Mucosa of gallbladder (tissue), 1 donor: ENCODE measurements at regions not wholly inside any gene's neighbourhood (a gene's known extent, or its start where the extent isn't known, plus 50 kb on each side); places are given as distances from the start of the nearest gene placed in this dataset.

Source experiments
- DNase-seq: peaks from one replicate; pipeline ENCODE4 v3.0.0-alpha.2; 2020; ENCODE audit warnings: low spot score
- donor health status: DM: no; HTN: no; CAD: no.

DNA sequence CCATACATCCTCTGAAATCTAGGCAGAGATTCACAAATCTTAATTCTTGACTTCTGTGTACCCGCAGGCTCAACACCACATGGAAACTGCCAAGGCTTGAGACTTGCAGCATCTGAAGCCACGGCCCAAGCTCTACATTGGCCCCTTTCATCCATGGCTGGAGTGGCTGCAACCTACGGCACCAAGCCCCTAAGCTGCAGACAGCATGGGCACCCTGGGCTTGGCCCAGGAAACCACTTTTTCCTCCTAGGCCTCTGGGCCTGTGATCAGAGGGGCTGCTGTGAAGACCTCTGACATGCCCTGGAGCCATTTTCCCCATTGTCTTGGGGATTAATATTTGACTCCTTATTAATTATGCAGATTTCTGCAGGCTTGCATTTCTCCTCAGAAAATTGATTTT is 457.9 kb downstream of the GRIA2 start:
- no peak for DNase-seq

DNA sequence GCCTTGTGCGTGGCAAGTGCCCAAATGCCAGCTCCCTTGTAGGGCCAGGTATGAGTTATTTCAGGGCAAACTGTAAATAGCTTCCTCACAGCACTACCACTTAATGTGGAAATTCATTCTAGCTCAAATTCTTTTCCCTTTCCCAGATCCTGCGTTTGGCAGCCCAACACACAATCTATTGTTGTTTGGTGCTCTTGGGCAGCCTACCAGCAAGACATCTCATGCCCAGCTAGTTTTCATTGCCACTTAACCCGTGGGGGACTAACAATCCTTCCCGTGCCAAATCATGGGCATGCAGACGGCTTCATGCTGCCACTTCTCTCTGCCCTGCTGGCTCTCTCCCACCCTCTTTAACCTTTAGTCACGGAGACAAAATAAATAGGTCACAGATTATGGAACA is 454.2 kb downstream of the GRIA2 start:
- no peak for DNase-seq

DNA sequence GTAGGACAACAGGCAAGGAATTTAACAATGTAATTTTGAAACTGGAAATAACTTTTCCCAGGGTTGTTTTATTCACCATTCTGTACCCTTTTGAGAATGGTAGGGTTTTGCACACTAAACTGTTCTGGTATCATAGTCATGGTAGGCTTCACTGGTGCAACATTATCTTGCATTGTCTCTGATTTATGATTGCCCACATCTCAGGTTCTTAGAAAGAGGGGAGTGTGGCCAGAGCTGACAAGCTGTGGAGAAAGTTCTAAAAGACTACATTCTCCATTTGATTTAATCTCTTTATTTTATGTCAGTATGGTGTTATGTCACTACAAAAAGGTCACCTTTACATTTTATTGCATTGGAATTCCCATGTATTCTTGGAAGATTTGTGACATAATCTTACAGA is 447.3 kb downstream of the GRIA2 start:
- DNase-seq, result no peak

DNA sequence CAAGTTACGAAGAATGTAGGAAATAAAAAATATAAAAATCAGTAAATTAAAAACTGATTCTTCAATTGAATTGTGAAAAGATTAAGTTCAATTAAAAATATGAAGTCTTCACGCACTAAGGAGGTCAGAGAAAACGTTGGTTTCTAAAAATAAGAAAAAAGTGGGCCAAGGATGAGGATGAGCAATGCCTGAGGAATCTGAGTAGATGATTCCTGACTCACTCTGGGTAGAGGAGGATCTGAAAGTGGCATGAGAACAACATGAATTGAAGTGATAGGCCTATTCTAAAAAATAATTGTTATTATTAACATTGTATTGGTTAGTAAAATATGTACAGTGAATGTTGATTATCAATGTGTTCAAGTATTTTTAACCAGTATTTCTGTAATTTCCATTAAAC is 444.2 kb downstream of the GRIA2 start:
- no peak for DNase-seq

DNA sequence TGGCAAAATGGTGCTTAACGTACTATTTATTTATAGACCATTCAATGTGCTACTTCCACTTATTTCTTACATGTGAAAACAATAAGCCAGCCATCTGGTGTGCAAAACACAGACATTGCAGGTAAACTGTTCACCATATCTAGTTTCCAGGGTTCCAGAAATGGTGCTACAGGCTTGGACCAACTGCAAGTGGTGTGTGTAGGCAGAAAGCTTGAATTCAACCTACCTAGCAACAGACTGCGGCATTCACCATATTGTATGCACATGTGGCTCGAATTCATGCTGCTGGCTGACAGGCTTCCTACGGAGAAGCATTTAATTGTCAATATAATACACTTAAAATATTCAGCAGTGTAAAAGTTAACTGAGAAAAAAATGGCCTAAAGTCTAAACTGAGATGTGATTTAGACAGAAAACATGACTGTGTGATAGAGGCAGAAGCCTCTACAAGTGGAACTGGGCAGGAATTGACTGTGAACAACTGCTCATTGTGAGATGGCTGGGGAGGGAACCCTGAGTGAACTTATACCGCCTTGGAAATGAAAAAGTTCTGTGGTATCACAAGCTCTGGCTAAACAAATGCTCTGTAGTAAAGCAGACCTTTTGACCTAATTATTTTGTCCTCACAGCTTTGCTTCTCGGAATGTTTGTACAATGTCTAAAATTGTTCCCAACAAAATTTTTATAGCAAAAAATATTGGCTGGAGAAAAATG is 434.7 kb downstream of the GRIA2 start:
- DNase-seq, result no peak

DNA sequence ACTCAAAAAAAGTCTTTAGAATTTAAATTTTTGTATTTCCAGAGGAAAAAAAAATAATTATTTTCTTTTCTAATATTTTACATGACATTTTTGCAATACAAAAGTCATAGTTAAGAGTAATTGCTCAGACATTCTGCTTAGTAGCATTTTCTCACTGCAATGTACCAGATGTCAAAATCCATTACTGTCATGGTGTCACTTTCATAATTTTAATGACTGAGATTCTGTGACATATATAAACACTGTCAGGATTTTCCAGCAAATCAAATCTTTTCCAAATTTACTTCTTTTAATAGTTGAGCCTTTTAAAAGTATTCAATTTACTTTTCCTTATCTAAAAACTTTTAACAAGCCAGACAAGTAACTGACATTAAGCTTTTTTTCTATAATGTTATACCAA is 422.7 kb downstream of the GRIA2 start:
- DNase-seq, result no peak

DNA sequence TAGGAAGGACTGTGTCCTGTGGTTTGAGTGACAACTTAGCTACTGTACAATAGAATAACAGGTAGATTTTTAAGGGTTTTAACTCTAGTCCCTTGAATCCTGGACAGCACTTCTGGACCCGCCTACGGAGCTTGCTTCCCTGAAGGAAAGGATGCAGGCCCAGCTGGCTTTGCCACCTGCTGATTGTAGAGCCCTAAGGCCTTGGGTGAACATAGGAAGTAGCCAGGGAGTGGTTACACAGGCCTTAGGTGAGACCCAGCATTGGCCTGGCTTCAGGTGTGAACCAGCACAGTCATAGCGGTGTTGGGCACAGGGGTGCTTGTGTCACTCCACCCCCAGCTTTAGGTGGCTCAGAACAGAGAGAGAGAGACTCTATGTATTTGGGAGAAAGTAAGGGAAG is 413.5 kb downstream of the GRIA2 start:
- DNase-seq, result no peak

DNA sequence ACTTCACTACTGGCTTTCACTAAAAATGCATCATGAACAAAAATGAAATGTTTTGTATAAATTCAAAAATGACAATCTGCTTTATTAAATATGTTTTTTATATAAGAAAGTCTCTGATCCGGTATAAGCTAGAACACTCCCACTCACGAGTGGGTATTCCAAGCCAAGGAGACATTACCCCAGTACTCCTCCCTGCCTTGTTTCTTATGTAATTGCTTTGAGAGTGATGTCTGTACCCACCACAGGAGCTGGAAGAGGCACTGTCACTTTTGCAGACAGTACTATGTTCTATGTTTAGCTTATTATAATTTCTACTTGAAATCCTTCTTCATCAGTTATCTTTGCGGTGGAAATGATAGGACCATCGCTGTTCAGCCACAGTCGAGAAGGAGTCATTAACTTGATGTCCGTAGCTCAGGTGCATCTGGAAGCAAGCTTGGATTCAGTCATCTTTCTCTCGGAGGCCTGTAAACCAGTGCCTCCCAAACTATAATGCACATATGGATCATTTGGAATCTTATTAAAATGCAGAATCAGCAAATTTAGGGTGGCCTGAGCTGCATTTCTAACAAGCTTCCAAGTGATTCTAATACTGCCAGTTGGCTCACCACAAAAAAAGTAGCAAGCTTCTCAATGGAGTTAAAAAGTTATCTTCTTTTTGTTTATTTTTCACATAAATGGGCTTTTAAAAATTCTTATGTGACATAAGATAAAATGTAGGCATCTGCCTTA is 396.4 kb downstream of the GRIA2 start:
- no peak for DNase-seq

DNA sequence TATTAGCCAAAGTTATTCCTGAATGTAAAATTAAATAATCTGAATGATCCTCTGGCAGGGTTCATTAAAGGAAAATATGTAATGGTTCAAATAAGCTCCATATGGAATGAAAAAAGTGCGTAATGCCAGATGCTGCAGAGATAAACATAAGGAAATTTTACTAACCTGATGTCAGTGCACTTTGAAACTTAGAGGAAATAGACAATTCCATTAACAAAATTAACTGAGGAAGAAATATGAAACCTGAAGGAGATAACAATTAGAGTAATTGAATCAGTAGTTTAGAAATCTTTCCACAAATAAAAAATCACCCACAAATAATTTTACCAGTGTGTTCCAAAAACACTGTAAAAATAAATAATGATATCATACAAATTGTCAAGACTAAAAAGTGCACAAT is 387.5 kb downstream of the GRIA2 start:
- no peak for DNase-seq

DNA sequence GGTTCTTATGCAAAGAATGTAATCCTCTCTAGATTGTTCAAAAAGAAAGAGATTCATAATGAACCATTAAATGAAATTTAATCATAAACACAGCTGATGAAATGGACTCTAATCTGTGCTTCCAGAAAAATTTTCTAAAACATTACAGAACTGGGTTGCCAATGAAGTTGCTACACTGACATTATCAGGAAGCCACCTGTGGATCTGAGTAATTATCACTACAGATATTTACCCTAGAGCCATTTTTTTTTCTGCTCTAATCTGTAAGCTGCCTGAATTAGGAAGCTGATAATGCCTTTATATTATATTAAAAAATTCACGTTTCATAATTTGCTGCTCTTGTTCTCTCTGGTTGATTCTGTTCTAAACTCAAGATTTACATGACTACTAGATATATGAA is 380.1 kb downstream of the GRIA2 start:
- no peak for DNase-seq

DNA sequence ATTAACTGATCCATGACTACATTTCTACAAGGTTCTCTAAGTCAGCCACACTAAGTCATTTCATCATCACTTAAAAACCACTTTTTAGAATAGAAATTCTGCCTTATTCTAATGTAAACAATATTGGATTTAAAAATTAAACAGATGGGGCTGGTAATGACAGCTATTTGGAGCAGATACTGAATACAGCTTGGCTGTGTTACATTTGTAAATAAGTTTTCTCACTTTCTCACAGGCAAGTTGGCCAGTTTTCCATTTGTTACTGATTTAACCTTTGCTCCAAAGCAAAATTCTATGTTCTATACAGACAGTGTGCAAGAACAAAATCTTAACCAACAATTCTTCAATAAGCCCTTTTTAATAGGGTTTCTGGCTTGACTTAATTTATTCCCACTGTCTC is 370.7 kb downstream of the GRIA2 start:
- no peak for DNase-seq

DNA sequence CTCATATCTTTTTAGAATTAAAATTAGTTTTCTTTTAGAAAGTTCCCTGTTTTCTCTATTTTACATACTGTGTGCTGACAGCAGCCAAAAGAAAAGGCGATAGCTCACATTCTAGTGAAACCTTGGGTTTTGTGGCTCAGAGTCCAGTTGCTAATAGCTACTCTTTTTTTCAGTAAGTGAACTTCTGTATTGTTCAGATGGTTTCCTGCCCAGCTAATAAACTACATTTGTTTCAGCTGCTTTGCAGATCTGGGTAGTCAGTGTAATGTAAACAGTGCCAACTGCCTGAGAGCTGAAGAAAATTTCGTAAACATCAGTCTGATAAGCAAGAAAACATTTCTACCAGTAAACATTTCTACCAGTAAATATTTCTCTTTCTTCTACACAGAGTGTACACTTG is 370.2 kb downstream of the GRIA2 start:
- no peak for DNase-seq

DNA sequence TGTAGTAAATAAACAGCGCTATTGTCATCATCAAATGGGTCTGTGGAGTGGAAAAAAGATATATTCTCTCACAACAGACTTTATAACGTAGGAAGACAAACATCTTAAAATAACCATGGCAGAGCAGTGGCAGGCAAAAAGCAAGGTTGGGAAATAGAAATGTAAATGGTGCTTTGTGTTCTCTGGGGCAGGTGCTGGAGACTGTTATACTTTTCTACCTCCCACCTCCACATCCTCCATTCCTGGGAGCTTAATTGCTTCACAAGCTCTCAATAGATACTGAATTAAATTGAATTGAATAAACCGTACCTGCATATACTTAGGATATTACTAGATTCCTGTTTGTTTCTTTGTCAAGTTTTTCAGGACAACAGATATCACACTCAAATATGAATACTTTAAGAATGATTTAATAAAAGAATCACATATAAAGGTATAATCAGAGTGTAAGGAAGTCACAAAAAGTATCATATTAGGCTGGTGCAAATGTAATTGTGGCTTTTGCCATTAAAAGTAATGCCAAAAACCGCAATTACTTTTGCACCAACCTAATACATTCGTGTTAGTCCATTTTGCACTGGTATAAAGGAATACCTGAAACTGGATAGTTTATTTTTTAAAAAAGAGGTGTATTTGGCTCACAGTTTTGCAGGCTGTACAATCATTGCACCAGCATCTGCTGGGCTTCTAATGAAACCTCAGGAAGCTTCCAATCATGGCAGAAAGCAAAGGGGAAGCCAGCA is 367.3 kb downstream of the GRIA2 start:
- DNase-seq, result no peak

DNA sequence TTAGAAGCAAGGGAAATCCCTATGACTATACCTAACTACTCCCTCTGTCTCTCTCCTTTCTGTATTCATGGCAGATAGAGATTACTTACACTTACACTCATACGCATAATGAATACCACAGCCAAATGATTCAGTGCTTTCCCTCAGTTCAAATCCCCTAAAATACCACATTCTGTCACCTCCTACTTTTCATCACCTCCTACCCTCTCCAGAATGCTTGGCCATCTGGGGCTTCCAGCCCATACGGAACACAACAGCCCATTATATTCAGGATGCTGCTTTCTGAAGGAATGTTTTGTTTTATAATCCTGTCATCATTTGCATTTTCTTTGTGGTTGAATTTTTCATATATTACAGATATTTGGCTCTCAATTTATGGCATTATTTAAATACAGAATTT is 361.6 kb downstream of the GRIA2 start:
- no peak for DNase-seq

DNA sequence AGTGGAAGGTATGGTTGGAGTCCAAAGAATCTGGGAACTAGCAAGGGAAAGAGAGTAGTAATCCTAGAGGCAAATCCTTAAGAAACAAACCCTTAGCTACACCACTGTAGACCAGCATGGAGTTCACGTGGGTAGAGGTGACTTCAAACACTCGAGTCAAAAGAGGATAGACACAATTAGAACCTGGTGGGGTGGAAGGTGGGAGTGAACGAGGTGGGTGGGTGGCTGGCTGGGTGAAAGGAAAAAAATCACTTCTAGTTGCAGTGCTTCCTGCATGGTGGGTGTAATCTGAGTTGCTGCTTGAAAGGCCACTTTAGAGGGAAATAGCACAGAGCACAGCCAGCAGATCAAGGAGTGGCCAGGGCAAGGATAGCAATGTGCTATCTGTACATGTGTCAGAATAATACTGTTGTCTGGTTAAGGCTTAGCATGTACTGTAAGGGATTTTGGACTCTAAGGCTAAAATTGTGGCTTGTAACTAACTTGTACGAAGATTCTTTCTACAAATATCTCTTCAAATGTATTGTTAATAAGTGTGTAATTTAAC is 356.2 kb downstream of the GRIA2 start:
- no peak for DNase-seq

DNA sequence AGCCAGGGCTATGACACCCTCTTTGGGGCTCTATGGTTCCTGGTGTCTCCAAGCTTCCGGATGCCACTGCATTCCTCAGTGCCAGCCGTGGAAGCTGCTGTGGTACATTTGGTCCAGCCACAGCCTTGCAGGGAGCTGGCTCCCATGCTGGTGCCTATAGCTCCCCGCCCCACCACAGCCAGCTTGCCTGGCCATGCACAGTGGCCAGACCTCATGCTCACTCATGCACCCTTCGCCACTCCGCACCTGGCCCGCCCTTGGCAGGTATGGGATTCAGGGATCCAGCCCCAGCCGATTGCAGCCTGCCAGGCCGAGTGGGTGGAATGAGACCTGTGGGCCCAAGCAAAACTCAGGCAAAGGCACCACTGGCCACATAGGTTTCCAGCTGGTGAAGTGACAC is 354.8 kb downstream of the GRIA2 start:
- no peak for DNase-seq

DNA sequence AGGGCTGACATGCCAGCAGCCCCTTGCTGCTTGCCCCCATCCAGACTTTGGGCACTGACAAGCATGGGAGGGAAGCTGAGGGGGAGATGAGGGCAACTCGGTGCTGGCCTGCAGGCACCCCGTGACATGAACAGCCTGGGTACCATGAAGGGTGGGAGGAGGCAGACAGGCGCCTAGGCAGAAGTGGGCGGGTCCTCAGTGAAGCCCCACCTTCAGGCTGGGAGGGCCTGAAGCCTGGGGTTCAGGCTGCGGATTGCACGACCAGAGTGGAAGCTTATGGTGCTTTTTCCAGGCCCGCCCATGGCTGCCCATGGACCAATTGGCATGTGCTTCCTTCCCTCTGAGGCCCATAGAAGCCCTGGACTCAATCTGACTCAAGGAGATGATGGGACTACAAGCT is 354.1 kb downstream of the GRIA2 start:
- no peak for DNase-seq

DNA sequence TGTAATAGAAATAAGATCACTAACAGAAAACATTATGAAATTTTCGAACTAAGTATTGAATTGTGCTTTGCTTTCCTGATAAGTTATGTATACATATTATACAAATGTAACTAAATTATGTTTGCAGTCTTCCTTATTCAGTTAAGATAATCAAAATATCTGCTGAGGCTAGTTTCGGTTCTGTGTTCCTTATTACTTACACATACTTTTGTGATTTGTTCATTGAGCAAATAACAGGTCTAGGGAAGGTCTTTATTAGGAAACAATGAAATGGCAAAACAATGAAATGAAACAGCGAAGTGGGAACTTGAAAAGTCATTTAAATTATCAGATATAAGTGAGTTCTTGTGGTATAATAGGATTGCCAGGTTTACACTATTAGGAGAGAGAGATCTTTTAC is 352.4 kb downstream of the GRIA2 start:
- DNase-seq, result no peak

DNA sequence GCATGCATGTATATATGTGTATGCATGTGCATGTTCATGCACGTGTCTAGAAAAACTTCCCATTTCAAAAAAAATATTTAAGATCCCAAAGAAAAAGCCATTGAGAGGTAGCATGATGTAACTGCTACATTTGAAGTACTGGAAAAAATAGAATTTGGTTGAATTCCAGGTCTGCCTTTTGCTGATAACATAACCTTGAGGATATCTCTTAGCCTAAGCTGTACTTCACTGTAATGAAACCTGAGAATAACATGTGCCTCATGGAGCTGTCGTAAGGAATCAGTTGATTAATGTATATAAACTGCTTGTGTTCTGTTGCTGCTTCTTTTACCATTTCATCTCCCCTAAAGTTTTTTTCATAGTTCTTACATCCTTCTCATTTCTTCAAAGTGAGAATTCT is 351.8 kb downstream of the GRIA2 start:
- DNase-seq, result no peak

DNA sequence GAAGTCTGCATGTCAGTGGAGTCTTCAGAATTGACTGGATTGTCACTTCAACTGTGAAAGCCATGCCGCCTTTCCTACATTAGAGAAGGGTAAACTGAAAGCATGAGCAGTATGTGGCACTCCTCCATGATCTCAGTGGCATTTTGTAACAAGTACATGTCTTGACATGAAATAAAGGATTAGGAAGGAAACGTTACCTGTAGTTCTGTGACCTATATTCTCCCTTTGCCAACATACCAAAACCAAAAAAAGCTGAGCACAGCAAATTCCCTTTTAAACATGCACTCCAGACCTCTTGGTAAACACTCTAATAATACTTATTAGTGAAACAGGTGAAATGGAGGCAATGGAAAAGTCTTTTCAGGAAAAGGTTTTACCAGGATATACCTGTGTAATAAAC is 344.2 kb downstream of the GRIA2 start:
- DNase-seq, result no peak

DNA sequence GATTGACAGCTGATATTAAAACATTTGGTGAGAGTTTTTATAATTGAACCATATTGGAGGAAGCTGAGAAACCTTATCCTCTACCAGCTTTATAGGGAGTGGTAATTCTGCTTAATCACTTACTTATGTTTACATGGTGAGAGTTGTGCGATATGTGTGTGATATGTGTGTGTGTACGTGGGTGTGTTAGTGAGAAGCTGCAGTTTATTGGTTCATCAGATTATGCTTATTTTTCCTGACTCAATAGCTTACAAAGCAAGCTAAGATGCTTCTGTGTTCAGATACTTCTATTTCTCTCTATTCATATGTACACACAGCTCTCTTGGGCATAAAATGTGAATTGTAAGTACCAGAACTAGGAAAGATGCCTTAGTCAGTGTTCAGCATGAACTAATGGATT is 343.7 kb downstream of the GRIA2 start:
- no peak for DNase-seq

DNA sequence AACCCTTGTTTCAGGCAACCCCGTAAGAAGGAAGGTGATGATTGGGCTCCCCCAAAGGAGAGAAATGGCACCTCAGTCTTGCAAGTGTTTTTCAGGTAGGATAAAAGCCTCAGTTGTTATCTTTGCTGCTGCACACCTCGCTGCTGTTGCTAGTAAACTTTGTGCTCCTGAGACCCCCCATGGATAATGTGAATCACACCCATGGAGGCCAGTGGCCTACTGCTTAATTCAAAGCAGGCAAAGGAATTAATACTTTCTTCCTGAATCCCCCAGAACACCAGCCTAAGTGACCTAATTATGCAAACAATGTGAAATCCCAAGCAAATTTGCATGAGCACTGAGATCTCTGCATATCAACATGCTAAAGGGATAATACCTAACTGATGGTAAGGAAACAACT is 337.5 kb downstream of the GRIA2 start:
- no peak for DNase-seq

DNA sequence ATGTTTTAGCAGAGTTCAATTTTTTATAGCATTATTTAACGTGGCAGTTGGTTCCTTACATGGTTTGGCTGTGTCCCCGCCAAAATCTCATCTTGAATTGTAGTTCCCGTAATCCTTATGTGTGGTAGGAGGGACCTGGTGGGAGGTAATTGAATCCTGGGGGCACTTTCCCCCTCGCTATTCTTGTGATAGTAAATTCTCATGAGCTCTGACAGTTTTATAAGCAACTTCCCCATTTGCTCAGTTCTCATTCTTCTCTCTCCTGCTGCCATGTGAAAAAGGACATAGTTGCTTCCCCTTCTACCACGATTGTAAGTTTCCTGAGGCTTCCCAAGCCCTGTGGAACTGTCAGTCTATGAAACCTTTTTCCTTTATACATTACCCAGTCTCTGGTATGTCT is 329.5 kb downstream of the GRIA2 start:
- no peak for DNase-seq
